T-helper 9 cell (primary cell): ENCODE measurements at regions not wholly inside any gene's neighbourhood (a gene's known extent, or its start where the extent isn't known, plus 50 kb on each side); places are given as distances from the start of the nearest gene placed in this dataset.

ENCODE experiments used
- DNase-seq: peaks from one replicate; pipeline ENCODE4 v3.0.0-alpha.2; 2020

GRCh38 chr7:132666774-132667172, 90.5 kb upstream of the PLXNA4 start:
- DNase-seq: no peak

GRCh38 chr7:132666071-132666773, 90.0 kb upstream of the PLXNA4 start:
- no peak for DNase-seq

- no peak for DNase-seq
Observed at GRCh38 chr7:132656846-132657776, 80.8 kb upstream of the PLXNA4 start.

GRCh38 chr7:132656341-132656740, 80.1 kb upstream of the PLXNA4 start:
- no peak for DNase-seq

- DNase-seq: peak; percentile 7
Observed at GRCh38 chr7:132655131-132655727, 79.0 kb upstream of the PLXNA4 start.

GRCh38 chr7:132654150-132654549, 77.9 kb upstream of the PLXNA4 start:
- no peak for DNase-seq

GRCh38 chr7:132653366-132653930, 77.2 kb upstream of the PLXNA4 start:
- DNase-seq: no peak

GRCh38 chr7:132652507-132652906, 76.2 kb upstream of the PLXNA4 start:
- no peak for DNase-seq

GRCh38 chr7:132650498-132650897, 74.2 kb upstream of the PLXNA4 start:
- DNase-seq: no peak

GRCh38 chr7:132647311-132647710, 71.0 kb upstream of the PLXNA4 start:
- DNase-seq: no peak

GRCh38 chr7:132646052-132646451, 69.8 kb upstream of the PLXNA4 start:
- DNase-seq: no peak

- DNase-seq: no peak
Observed at GRCh38 chr7:132643302-132643701, 67.0 kb upstream of the PLXNA4 start.

- no peak for DNase-seq
Observed at GRCh38 chr7:132641238-132641637, 65.0 kb upstream of the PLXNA4 start.

- no peak for DNase-seq
Observed at GRCh38 chr7:132639983-132640382, 63.7 kb upstream of the PLXNA4 start.

- no peak for DNase-seq
Observed at GRCh38 chr7:132638000-132638399, 61.7 kb upstream of the PLXNA4 start.

GRCh38 chr7:132636581-132636980, 60.3 kb upstream of the PLXNA4 start:
- no peak for DNase-seq

GRCh38 chr7:132635127-132635526, 58.9 kb upstream of the PLXNA4 start:
- no peak for DNase-seq

- no peak for DNase-seq
Observed at GRCh38 chr7:132630834-132631233, 54.6 kb upstream of the PLXNA4 start.
